RCC 7860 (cell line): ENCODE measurements at regions not wholly inside any gene's neighbourhood (a gene's known extent, or its start where the extent isn't known, plus 50 kb on each side); places are given as distances from the start of the nearest gene placed in this dataset.
"Not testable (repeated sequence)": the region's sequence is repeated elsewhere in the genome, so short reads cannot be mapped to it uniquely, and the experiment has no call there.

Experiments
- DNase-seq: peaks from one replicate; pipeline ENCODE4 v3.0.0-alpha.2; 2015; ENCODE audit warnings: low spot score
- FAIRE-seq: peaks from 2 replicates; lab custom pipeline; 2012; peaks lifted over from hg19 to GRCh38; lab: Jason Lieb, UNC

- FAIRE-seq (no peak), DNase-seq (no peak)
Measured at GRCh38 chr14:105935384-105935783, 409.0 kb downstream of the TMEM121 start.

- DNase-seq (no peak), FAIRE-seq (no peak)
Measured at GRCh38 chr14:105937253-105938054, 411.1 kb downstream of the TMEM121 start.

DNA sequence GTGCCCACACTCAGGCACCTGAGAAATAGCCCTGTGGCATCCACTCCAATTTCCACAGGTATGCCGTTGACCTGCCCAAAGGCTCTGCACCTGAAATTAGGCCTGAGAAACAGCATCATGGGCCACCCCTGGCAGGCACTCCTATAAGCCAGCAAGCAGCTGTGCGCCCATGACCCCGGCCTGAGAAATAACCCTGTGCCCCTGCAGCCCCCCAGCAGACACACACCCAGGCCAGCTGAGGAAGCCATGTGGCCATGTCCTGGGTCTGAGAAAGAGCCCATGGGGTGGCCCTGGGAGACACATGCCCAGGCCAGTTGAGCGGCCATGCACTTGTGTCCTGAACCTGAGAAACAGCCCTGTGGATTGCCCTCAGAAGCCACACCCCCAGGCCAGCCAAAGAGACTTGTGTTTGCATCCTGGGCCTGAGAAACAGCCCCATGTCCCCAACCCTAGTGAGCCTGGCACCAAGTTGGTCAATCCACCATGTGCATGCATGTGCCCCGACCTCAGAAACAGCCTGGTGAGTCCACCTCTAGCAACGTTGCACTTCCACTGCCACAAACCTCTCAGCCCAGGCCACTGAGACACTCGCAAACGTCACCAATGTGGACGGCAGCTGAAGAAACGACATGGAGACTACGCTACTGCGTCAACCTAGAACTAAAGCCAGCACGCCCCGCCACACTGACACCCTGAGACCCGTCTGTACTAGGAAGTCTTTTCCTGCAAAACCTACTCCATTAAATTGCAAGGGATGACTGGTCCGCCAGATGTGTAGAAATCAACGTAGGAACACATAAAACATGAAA is 411.9 kb downstream of the TMEM121 start:
- FAIRE-seq (no peak), DNase-seq (no peak)

DNA sequence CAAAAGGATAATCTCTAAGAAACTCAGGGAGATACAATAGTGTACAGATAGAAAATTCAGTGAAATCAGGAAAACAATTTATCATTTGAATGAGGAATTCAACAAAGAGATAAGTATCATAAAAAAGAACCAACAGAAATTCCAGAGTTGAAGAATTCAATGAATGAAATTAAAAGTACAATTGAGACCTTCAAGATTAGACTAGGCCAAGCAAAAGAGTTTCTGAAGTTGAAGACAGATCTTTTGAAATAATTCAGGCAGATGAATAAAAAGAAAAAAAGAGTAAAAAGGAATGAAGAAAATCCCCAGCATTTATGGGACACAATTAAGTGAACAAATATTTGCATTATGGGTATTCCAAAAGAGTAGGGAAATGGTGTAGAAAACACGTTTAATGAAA is 412.6 kb downstream of the TMEM121 start:
- FAIRE-seq = no peak

GRCh38 chr14:105939810-105940508 is 413.6 kb downstream of the TMEM121 start:
- DNase-seq = no peak
- FAIRE-seq = no peak

More for the DNA sequence above, 412.6 kb downstream of the TMEM121 start:
- no peak for DNase-seq

GRCh38 chr14:105940534-105941225 is 414.3 kb downstream of the TMEM121 start:
- no peak for FAIRE-seq
- no peak for DNase-seq

GRCh38 chr14:105941226-105942166 is 415.1 kb downstream of the TMEM121 start:
- DNase-seq = no peak

DNA sequence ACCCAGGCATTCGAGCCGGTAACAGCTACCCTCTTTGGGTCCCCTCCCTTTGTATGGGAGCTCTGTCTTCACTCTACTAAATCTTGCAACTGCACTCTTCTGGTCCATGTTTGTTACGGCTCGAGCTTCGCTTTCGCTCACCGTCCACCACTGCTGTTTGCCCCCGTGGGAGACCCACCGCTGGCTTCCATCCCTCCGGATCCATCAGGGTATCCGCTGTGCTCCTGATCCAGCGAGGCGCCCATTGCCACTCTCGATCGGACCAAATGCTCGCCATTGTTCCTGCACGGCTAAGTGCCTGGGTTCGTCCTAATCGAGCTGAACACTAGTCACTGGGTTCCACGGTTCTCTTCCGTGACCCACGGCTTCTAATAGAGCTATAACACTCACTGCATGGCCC is 416.3 kb downstream of the TMEM121 start:
- not testable (repeated sequence) for DNase-seq, FAIRE-seq

More at GRCh38 chr14:105941226-105942166, 415.1 kb downstream of the TMEM121 start:
- FAIRE-seq = no peak

GRCh38 chr14:105943973-105944602 is 417.7 kb downstream of the TMEM121 start:
- no peak for FAIRE-seq
- DNase-seq = no peak

GRCh38 chr14:105944632-105945610 is 418.5 kb downstream of the TMEM121 start:
- DNase-seq = peak; percentile 29
- no peak for FAIRE-seq

GRCh38 chr14:105945896-105946295 is 419.5 kb downstream of the TMEM121 start:
- FAIRE-seq = no peak
- no peak for DNase-seq

GRCh38 chr14:105947599-105947998 is 421.2 kb downstream of the TMEM121 start:
- FAIRE-seq = no peak
- DNase-seq = no peak

DNA sequence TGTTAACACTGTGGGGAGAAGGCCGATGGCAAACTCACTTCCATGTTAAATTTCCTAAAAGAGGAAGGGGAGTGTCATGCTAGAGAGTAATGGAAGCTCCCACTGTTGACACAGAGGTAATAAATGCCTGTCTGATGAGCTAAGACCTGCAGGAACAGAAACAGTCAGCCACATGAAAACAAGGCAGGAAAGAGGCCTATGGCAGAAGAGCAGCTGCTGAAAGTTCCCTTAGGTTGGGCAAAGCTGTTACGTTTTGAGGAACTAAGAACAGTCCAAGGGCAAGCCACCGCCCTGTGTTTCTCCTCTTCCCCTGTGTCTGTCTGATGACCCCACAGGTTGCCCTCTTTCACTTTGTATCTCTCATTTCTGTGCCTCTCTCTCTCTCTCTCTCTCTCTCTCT is 422.6 kb downstream of the TMEM121 start:
- not testable (repeated sequence) for FAIRE-seq, DNase-seq

DNA sequence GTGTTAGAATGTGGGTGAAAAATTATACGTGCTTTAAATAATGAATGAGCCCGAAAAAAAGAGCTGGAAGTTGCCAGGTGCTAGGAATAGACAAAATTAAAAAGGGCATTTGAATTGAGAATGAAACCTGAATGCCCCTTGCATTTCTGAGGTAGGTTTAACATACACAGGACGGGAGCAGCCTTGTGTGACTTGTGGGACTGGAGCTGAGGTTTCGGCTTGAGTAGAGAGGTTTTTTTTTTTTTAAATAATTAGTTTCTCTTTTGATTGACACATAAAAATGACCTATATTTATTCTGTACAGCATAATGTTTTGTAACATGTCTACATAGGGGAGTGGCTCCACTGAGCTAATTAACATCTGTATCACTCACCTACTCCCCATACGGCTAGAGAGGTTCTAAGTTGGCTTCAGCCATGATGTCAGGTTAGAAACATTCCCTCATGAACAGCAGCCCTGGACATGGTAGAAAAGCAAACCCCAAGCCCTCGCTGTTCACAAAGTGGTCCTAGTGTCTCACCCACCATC is 424.0 kb downstream of the TMEM121 start:
- not testable (repeated sequence) for DNase-seq, FAIRE-seq

- DNase-seq (no peak), FAIRE-seq (no peak)
Measured at GRCh38 chr14:105951399-105951798, 425.0 kb downstream of the TMEM121 start.

DNA sequence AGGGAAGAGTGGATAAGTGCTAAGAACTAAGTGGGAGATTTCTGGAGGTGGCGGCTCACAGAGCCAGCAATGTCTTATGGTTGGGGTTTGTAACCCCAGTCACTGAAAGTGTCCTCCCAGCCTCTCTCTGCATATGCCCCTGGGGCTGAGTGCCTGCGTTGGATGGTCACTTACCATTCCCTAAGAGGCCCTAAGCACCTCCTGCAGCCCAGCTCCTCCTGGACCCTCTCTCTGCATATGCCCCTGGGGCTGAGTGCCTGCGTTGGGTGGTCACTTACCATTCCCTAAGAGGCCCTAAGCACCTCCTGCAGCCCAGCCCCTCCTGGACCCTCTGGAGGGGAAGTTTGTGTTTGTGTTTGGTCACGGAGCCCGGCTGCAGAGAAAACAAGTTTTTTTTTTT is 425.8 kb downstream of the TMEM121 start:
- FAIRE-seq = no peak
- DNase-seq = no peak

DNA sequence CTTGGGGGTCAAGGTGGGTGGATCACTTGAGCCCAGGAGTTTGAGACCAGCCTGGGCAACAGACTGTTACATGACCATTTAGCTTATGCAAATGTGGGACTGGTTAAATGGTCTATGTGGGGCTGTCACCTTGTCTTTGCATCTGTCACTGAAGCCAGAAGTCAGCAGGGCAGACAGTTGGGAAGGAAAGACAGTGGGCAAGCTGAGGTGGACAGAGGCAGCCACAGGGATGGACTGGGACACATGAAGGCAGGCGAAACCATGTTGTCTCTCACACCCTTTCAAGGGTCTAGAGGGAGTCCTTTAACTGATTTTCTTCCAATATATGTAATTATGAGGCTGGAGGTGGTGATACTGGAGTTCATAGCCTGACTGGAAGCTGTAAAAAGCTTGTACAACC is 426.4 kb downstream of the TMEM121 start:
- FAIRE-seq (no peak), DNase-seq (no peak)

- not testable (repeated sequence) for DNase-seq, FAIRE-seq
Measured at GRCh38 chr14:105961625-105962024, 435.2 kb downstream of the TMEM121 start.
